GM23338 (cell line): ENCODE measurements at regions not wholly inside any gene's neighbourhood (a gene's known extent, or its start where the extent isn't known, plus 50 kb on each side); places are given as distances from the start of the nearest gene placed in this dataset.

Experiments used
- ATAC-seq: fragments of 200-7000 bp; cut with Tn5 transposase; 3 replicates; pipeline ENCODE4 v1.9.1; 2020
- DNase-seq: peaks from one replicate; pipeline ENCODE4 v3.0.0-alpha.2; 2015; ENCODE audit warnings: low spot score
- H2AFZ ChIP-seq: fragments of 200-600 bp; sonication (generic); 2 replicates; pipeline ENCODE4 v1.8.0; 2016; ENCODE audit warnings: antibody characterized with exemption, mild to moderate bottlenecking, moderate library complexity
- H3F3A ChIP-seq: fragments of 200-600 bp; sonication (generic); replicated peaks from 2 replicates; pipeline ENCODE4 v1.8.0; 2017; ENCODE audit warnings: antibody characterized with exemption, mixed run types, low read depth
- H3K27ac ChIP-seq: fragments of 200-600 bp; sonication (generic); 2 replicates; pipeline ENCODE4 v1.6.1; 2016; ENCODE audit warnings: low read depth
- H3K27me3 ChIP-seq: fragments of 200-600 bp; sonication (generic); 2 replicates; pipeline ENCODE4 v1.8.0; 2016; ENCODE audit warnings: mild to moderate bottlenecking, mixed run types, moderate library complexity; ENCODE audit not compliant: insufficient read depth
- H3K36me3 ChIP-seq: fragments of 200-600 bp; sonication (generic); 2 replicates; pipeline ENCODE4 v1.8.0; 2016; ENCODE audit warnings: mild to moderate bottlenecking; ENCODE audit not compliant: insufficient read depth
- H3K4me1 ChIP-seq: fragments of 200-600 bp; sonication (generic); 2 replicates; pipeline ENCODE4 v1.8.0; 2016; ENCODE audit warnings: mild to moderate bottlenecking, moderate library complexity; ENCODE audit not compliant: insufficient read depth
- H3K4me2 ChIP-seq: fragments of 200-600 bp; sonication (generic); 2 replicates; pipeline ENCODE4 v1.7.1; 2017; ENCODE audit warnings: mixed run types
- H3K4me3 ChIP-seq: fragments of 200-600 bp; sonication (generic); 2 replicates; pipeline ENCODE4 v1.6.1; 2016; ENCODE audit warnings: mixed run types
- H3K79me2 ChIP-seq: fragments of 200-600 bp; sonication (generic); replicated peaks from 2 replicates; pipeline ENCODE4 v1.8.0; 2017; ENCODE audit warnings: mild to moderate bottlenecking; ENCODE audit not compliant: insufficient read depth
- H3K9me2 ChIP-seq: fragments of 200-600 bp; sonication (generic); 2 replicates; pipeline ENCODE4 v1.8.0; 2017; ENCODE audit not compliant: insufficient read depth
- H4K20me1 ChIP-seq: fragments of 200-600 bp; sonication (generic); replicated peaks from 2 replicates; pipeline ENCODE4 v1.8.0; 2017; ENCODE audit warnings: mild to moderate bottlenecking; ENCODE audit not compliant: insufficient read depth
- H3K27ac Mint-ChIP-seq: 2 replicates; pipeline ENCODE4 v1.8.0; 2020; ENCODE audit warnings: inconsistent platforms, mild to moderate bottlenecking, moderate library complexity, mixed read lengths
- H3K27me3 Mint-ChIP-seq: 3 replicates; pipeline ENCODE4 v1.8.0; 2022; ENCODE audit warnings: low read depth, mild to moderate bottlenecking, moderate library complexity, mixed read lengths, inconsistent platforms; ENCODE audit not compliant: insufficient read depth, poor library complexity
- H3K36me3 Mint-ChIP-seq: 3 replicates; pipeline ENCODE4 v1.8.0; 2021; ENCODE audit warnings: low read depth, mild to moderate bottlenecking, inconsistent platforms, moderate library complexity, mixed read lengths
- H3K4me1 Mint-ChIP-seq: 3 replicates; pipeline ENCODE4 v1.8.0; 2020; ENCODE audit warnings: mild to moderate bottlenecking, inconsistent platforms, mixed read lengths
- H3K4me3 Mint-ChIP-seq: 3 replicates; pipeline ENCODE4 v1.8.0; 2021; ENCODE audit warnings: moderate library complexity, mild to moderate bottlenecking, inconsistent platforms, mixed read lengths
- H3K9me3 Mint-ChIP-seq: 3 replicates; pipeline ENCODE4 v1.8.0; 2020; ENCODE audit warnings: moderate library complexity, mild to moderate bottlenecking, inconsistent platforms, mixed read lengths
- CREB1 ChIP-seq: fragments of 250-450 bp; sonication (Bioruptor Pico); IDR thresholded peaks from 2 replicates; pipeline ENCODE4 v1.5.0; 2020; ENCODE audit warnings: low read depth, mild to moderate bottlenecking, moderate library complexity
- CTCF ChIP-seq, 2 experiments: fragments of 200-600 bp in 1 of 2; sonication (generic) in 1 of 2; conservative IDR thresholded peaks; 2 replicates each; pipeline versions ENCODE4 v1.5.1 to v1.6.1; 2016 to 2017; ENCODE audit warnings: antibody characterized with exemption in 2 of 2, low read depth in 2 of 2, mild to moderate bottlenecking in 2 of 2, moderate library complexity in 1 of 2
- EZH2 ChIP-seq: fragments of 200-600 bp; sonication (generic); IDR thresholded peaks from one replicate; pipeline ENCODE4 v1.8.0; 2017; ENCODE audit warnings: antibody characterized with exemption, mild to moderate bottlenecking, low read depth; ENCODE audit not compliant: unreplicated experiment
- EZH2phosphoT487 ChIP-seq: fragments of 200-600 bp; sonication (generic); IDR thresholded peaks from one replicate; pipeline ENCODE4 v1.8.1; 2018; ENCODE audit warnings: antibody characterized with exemption; ENCODE audit not compliant: unreplicated experiment
- ZNF114 ChIP-seq: fragments of 250-450 bp; sonication (Bioruptor Pico); IDR thresholded peaks from 2 replicates; pipeline ENCODE4 v1.5.0; 2020; ENCODE audit warnings: mild to moderate bottlenecking, moderate library complexity
- TF ChIP-seq, protein P1 (sequence below): fragments of 250-450 bp; sonication (Bioruptor Pico); IDR thresholded peaks from 2 replicates; pipeline ENCODE4 v1.5.0; 2020; ENCODE audit warnings: mild to moderate bottlenecking, moderate library complexity
- TF ChIP-seq, protein P2 (sequence below): IDR thresholded peaks from one replicate; pipeline ENCODE4 v1.6.1; 2018; ENCODE audit warnings: antibody characterized with exemption; ENCODE audit not compliant: unreplicated experiment

GRCh38 chrY:7692701-7693100 is 781.1 kb upstream of the AMELY start (continued):
- TF ChIP-seq, protein P1, sequence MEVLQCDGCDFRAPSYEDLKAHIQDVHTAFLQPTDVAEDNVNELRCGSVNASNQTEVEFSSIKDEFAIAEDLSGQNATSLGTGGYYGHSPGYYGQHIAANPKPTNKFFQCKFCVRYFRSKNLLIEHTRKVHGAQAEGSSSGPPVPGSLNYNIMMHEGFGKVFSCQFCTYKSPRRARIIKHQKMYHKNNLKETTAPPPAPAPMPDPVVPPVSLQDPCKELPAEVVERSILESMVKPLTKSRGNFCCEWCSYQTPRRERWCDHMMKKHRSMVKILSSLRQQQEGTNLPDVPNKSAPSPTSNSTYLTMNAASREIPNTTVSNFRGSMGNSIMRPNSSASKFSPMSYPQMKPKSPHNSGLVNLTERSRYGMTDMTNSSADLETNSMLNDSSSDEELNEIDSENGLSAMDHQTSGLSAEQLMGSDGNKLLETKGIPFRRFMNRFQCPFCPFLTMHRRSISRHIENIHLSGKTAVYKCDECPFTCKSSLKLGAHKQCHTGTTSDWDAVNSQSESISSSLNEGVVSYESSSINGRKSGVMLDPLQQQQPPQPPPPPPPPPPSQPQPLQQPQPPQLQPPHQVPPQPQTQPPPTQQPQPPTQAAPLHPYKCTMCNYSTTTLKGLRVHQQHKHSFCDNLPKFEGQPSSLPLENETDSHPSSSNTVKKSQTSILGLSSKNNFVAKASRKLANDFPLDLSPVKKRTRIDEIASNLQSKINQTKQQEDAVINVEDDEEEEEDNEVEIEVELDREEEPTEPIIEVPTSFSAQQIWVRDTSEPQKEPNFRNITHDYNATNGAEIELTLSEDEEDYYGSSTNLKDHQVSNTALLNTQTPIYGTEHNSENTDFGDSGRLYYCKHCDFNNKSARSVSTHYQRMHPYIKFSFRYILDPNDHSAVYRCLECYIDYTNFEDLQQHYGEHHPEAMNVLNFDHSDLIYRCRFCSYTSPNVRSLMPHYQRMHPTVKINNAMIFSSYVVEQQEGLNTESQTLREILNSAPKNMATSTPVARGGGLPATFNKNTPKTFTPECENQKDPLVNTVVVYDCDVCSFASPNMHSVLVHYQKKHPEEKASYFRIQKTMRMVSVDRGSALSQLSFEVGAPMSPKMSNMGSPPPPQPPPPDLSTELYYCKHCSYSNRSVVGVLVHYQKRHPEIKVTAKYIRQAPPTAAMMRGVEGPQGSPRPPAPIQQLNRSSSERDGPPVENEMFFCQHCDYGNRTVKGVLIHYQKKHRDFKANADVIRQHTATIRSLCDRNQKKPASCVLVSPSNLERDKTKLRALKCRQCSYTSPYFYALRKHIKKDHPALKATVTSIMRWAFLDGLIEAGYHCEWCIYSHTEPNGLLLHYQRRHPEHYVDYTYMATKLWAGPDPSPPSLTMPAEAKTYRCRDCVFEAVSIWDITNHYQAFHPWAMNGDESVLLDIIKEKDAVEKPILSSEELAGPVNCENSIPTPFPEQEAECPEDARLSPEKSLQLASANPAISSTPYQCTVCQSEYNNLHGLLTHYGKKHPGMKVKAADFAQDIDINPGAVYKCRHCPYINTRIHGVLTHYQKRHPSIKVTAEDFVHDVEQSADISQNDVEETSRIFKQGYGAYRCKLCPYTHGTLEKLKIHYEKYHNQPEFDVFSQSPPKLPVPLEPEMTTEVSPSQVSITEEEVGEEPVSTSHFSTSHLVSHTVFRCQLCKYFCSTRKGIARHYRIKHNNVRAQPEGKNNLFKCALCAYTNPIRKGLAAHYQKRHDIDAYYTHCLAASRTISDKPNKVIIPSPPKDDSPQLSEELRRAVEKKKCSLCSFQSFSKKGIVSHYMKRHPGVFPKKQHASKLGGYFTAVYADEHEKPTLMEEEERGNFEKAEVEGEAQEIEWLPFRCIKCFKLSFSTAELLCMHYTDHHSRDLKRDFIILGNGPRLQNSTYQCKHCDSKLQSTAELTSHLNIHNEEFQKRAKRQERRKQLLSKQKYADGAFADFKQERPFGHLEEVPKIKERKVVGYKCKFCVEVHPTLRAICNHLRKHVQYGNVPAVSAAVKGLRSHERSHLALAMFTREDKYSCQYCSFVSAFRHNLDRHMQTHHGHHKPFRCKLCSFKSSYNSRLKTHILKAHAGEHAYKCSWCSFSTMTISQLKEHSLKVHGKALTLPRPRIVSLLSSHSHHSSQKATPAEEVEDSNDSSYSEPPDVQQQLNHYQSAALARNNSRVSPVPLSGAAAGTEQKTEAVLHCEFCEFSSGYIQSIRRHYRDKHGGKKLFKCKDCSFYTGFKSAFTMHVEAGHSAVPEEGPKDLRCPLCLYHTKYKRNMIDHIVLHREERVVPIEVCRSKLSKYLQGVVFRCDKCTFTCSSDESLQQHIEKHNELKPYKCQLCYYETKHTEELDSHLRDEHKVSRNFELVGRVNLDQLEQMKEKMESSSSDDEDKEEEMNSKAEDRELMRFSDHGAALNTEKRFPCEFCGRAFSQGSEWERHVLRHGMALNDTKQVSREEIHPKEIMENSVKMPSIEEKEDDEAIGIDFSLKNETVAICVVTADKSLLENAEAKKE (CRISPR knock-in tag), result no peak

DNA sequence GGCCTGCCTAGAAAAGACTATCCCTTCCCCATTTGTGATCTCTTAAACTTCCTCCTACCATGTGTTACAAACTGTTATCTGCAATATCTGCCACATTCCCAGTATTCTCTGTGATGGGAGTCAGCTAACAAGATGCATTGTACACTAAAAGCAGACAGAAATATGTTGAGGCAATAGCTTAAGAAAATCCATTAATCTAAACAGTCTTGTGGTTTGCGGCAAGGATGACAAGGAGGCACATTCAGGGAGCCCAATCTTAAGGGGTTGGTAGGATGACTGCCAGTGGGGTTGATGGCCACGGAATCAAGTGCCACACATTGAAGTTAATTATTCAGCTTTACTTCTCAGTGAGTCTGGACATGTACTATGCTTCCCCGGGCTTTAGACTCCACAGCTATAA is 775.5 kb upstream of the AMELY start:
- Histone ChIP-seq H3K4me2 (no peak overlapping the region), H3K27me3 (no peaks in the 10 kb centered on the region), H3K79me2 (no peaks in the 10 kb centered on the region), H3K27ac (no peak overlapping the region), H4K20me1 (no peaks in the 10 kb centered on the region), H3F3A (no peaks in the 10 kb centered on the region), H3K4me3 (no peak overlapping the region), H3K36me3 (no peaks in the 10 kb centered on the region), H3K4me1 (no peaks in the 10 kb centered on the region), H3K9me2 (no peaks in the 10 kb centered on the region), H2AFZ (no peak overlapping the region)
- peaks cover 2% of the 10 kb centered on the region for H3K27me3 Mint-ChIP-seq
- no peaks in the 10 kb centered on the region for H3K4me1 Mint-ChIP-seq
- H3K36me3 Mint-ChIP-seq, result no peaks in the 10 kb centered on the region
- no peak overlapping the region for H3K27ac Mint-ChIP-seq
- H3K4me3 Mint-ChIP-seq, result no peak overlapping the region
- DNase-seq (no peak), ATAC-seq (no peak)
- no peaks in the 10 kb centered on the region for H3K9me3 Mint-ChIP-seq
- no peak for TF ChIP-seq EZH2phosphoT487
- TF ChIP-seq CTCF (conservative IDR thresholded peaks at IDR 0.05; ENCODE audit: low read depth in 2 of 2), result no peak
- no peak for TF ChIP-seq ZNF114 (CRISPR knock-in tag)
- TF ChIP-seq CREB1 (CRISPR knock-in tag), result no peak
- TF ChIP-seq, protein P2, sequence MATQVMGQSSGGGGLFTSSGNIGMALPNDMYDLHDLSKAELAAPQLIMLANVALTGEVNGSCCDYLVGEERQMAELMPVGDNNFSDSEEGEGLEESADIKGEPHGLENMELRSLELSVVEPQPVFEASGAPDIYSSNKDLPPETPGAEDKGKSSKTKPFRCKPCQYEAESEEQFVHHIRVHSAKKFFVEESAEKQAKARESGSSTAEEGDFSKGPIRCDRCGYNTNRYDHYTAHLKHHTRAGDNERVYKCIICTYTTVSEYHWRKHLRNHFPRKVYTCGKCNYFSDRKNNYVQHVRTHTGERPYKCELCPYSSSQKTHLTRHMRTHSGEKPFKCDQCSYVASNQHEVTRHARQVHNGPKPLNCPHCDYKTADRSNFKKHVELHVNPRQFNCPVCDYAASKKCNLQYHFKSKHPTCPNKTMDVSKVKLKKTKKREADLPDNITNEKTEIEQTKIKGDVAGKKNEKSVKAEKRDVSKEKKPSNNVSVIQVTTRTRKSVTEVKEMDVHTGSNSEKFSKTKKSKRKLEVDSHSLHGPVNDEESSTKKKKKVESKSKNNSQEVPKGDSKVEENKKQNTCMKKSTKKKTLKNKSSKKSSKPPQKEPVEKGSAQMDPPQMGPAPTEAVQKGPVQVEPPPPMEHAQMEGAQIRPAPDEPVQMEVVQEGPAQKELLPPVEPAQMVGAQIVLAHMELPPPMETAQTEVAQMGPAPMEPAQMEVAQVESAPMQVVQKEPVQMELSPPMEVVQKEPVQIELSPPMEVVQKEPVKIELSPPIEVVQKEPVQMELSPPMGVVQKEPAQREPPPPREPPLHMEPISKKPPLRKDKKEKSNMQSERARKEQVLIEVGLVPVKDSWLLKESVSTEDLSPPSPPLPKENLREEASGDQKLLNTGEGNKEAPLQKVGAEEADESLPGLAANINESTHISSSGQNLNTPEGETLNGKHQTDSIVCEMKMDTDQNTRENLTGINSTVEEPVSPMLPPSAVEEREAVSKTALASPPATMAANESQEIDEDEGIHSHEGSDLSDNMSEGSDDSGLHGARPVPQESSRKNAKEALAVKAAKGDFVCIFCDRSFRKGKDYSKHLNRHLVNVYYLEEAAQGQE, result no peak
- no peak for TF ChIP-seq EZH2
